ENCODE measurements at regions not wholly inside any gene's neighbourhood (a gene's known extent, or its start where the extent isn't known, plus 50 kb on each side); places are given as distances from the start of the nearest gene placed in this dataset.
"Not testable (repeated sequence)": the region's sequence is repeated elsewhere in the genome, so short reads cannot be mapped to it uniquely, and the experiment has no call there.

DNA sequence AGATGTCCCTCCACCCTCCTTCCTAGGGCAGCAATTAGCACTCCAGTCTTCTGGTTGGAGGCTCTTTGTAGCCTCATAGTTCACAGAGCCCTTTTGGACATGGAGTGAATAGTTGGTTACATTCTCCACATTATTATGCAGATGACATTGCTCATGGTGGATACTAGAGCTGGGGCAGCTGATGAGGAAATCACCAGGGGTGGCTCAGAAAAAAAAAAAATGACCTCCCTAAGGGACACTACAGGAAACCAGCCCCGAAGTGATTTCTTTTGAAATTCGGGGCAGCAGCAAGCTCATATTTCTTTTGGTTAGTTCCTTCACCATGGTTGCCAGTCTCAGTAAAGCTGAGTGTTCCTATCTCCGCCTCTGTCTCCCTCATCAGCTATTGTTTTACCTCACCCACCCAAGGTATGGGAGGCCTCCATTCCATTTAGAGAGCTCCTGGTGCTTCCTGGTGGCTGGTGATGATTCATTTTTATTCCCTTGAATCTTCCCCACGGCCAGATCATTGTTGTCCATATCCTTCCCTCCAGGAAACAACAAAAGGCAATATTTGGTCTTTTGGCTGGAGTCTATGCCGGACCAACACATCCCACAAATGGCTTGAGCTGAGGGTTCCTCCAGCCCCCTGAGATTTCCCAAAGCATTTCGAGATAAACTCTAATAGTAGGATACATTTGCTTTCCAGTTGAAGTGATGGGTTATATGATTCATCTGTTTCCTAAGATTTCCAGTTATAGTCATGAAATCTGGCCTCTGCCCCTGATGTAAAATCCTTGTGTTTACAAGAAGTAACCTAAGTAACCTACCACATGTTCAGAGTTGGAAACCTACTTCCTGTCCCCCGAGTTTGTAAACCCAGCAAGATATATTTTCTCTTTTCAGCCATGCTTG, 56.2 kb upstream of the NID2 start:
- DNase-seq (ENCODE audit: low read depth in 4 of 4, low spot score in 3 of 4): no peak

- DNase-seq (ENCODE audit: low read depth in 4 of 4, low spot score in 3 of 4): not testable (repeated sequence)
Observed at GRCh38 chr14:52122163-52122562, 53.3 kb upstream of the NID2 start.

DNA sequence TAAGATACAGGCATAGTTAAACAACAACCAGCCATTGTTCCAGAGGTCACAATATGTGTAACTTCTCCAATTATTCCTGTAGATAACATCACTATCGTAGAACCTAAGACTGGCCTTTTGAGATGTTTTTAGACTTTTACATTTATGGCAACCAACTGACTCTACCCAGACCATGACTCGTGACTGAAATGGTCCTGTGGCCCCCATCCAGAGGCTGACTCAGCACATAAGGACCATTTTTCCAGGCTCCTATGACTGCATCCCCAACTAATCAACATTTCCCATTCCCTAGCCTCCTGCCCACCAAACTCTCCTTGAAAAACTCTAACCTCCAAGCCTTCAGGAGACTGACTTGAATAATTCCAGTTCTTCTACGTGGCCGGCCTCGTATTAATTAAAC, 52.6 kb upstream of the NID2 start:
- DNase-seq (ENCODE audit: low read depth in 4 of 4, low spot score in 3 of 4): no peak

- no peak for DNase-seq (ENCODE audit: low read depth in 4 of 4, low spot score in 3 of 4)
Observed at GRCh38 chr14:52119030-52119429, 50.2 kb upstream of the NID2 start.
